SW480 (cell line): ENCODE measurements at regions not wholly inside any gene's neighbourhood (a gene's known extent, or its start where the extent isn't known, plus 50 kb on each side); places are given as distances from the start of the nearest gene placed in this dataset.

Experiments
- DNase-seq: peaks from one replicate; pipeline ENCODE4 v3.0.0-alpha.2; 2016; ENCODE audit warnings: low spot score

DNA sequence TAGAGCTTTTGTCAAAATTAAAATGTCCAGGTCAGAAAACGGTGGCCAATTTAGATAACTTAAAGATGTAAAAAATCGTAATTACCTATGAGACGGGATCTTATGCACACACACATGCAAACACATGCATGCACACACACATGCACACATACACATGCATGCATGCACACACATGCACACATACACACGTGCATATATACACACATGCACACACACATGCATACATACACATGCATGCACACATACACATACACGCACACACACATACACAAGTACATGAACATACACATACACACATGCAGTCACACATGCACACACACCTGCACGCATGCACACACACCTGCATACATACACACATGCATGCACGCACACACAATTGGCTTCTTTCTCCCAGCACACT, 362.0 kb downstream of the IRX1 start:
- DNase-seq: no peak

GRCh38 chr5:3958389-3958788, 362.8 kb downstream of the IRX1 start:
- DNase-seq: no peak

DNA sequence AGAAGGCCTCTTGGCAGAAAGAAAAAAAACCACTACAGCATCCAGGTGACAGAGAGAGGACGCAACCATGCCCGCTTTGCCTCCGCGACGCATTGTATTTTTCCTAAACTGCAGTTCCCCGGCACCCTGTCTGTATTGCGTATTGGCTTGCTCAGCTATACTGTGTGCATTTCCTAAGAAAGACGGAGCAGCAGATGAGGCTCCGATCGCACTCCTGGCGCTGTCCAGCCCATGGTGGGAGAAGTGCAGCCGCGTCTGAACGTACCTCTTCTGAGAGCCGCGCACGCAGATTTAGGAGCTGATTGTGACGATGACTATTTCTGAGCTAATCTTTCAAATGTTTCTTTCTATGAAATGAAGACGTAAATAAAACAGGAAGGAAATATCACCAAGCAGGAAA, 366.5 kb downstream of the IRX1 start:
- DNase-seq: no peak

DNA sequence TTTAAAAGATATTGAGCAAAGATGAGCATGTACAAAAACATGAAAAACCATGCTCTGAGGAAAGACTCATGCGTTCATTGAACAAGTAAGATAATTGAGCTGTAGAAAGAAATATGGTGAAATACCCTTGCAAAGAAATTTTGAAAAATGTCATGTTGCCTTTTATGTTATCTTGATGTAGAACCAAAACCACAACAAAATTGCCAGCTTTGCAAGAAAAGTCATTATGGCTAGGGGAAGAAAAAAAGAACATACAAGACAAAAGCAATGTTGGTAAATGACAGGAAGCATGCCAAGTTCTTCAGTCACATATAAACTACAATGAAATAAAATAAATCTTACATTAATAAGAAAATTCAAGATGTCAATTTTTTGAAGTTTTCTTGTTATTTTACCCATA, 368.0 kb downstream of the IRX1 start:
- no peak for DNase-seq

DNA sequence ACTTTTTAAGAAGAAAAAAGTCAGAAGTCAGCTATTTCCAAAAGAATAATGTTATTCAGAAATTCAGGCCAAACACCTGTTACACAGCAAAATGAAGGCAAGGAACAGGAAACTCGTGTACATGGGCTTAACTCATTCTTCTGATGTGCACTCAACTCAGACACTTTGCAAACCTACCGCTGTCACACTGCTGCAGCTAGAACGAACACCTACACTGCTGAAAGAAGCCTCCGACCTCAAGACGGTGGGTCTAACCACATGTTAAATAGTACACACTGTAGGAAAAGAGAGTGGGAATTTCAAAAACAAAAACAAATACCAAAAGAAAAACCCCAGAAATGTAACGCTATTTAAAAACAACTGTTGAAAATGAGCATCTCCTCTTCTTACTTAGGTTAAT, 384.5 kb downstream of the IRX1 start:
- no peak for DNase-seq

- DNase-seq: no peak
Measured at GRCh38 chr5:3987867-3988266, 392.2 kb downstream of the IRX1 start.

- DNase-seq: no peak
Measured at GRCh38 chr5:3993856-3994473, 398.3 kb downstream of the IRX1 start.

DNA sequence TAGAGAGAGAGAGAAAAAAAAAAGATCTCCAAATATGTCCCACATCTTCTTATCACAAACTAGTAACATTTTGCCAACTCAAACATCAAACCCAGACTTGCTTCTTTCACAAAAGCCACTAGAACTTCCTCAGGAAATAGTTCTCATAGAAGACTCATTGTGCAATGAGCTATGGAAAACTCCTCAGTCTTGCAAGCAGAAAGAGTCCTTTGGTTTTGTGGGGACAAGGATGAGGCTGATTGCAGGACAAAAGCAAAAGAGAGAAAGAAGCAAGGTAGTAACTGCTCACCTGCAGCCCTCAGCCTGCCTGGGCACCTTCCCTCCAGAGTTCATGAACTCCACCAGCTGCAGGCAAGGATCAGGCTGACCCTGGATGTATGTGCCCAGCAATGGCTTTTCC, 399.0 kb downstream of the IRX1 start:
- no peak for DNase-seq

GRCh38 chr5:3995954-3996619, 400.5 kb downstream of the IRX1 start:
- DNase-seq: no peak

DNA sequence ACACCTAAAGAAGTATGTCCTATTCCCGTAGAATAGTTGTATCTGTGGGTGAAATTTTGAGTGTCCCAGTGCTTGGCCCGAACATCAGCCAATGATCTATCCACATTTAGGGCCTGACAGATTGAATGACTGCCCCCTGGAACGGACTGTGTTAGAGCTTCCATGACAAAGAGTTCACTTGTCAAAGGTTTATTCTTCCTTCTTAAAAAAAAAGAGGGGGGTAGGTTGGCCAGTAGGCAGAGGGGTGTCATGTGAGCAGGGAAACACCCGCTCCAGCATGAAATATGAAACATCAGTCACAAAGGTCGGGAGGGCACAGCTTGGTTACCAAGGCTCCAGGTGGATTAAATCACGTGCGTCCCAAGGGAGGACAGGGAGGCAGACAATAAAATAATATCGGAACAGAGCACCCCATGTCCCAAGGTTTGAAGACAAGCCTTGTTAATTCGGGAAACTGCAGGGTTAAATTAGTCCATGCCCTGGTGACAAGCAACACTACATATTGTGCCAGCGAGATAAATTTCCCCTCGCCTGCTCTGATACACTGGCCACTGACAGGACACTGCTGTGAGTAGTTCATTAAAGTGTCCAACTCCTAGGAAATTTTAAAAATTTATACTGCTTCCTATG, 401.2 kb downstream of the IRX1 start:
- no peak for DNase-seq

- DNase-seq: no peak
Measured at GRCh38 chr5:3997670-3998069, 402.0 kb downstream of the IRX1 start.

- DNase-seq: no peak
Measured at GRCh38 chr5:3999929-4000328, 404.3 kb downstream of the IRX1 start.

GRCh38 chr5:4001004-4001403, 405.4 kb downstream of the IRX1 start:
- no peak for DNase-seq

DNA sequence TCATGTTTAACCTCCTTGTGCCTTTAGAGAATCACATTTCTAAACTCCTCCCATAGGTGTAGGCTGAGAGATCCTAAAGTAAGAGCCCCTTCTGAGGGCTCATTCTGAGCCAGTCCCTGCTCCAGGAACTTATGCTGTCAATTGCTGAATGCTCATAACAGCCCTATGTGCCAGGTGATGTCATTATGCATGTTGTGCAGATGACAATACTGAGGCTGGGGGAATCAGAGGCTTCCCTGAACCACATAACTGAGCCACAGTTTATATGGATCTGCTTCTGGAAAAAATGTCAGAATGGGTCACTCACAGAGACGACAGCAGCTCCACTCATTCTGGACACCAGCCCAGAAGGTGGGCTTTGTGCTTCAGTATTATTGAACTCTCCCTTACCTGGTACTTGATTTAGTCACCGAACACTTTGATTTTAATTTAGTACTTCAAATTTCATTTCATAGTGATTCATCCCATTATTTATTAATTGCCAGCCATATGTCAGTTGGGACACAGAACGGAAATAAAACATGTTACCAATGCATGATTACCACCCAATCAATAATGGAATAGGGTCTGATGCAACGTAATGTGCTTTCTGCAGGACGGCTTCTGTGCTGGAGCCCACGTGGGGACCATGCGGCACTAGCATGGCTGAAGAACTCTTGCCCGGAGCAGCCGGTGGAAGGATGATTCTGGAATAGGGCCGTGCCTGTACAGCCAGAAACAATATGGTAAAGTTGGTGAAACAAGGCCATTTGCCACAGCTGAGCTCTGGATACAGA, 406.3 kb downstream of the IRX1 start:
- no peak for DNase-seq

- no peak for DNase-seq
Measured at GRCh38 chr5:4005335-4005734, 409.7 kb downstream of the IRX1 start.

- DNase-seq: no peak
Measured at GRCh38 chr5:4007001-4007400, 411.4 kb downstream of the IRX1 start.

GRCh38 chr5:4011943-4012342, 416.3 kb downstream of the IRX1 start:
- DNase-seq: no peak

GRCh38 chr5:4013106-4013898, 417.7 kb downstream of the IRX1 start:
- DNase-seq: no peak

GRCh38 chr5:4015709-4016108, 420.1 kb downstream of the IRX1 start:
- no peak for DNase-seq

GRCh38 chr5:4017076-4017803, 421.6 kb downstream of the IRX1 start:
- no peak for DNase-seq

GRCh38 chr5:4018007-4018406, 422.4 kb downstream of the IRX1 start:
- no peak for DNase-seq
